AG10803 (cell line): ENCODE measurements at regions not wholly inside any gene's neighbourhood (a gene's known extent, or its start where the extent isn't known, plus 50 kb on each side); places are given as distances from the start of the nearest gene placed in this dataset.

Source experiments
- DNase-seq: peaks from one replicate; pipeline ENCODE4 v3.0.0; 2010; ENCODE audit warnings: low read depth
- H3K4me3 ChIP-seq: 2 replicates; pipeline ENCODE4 v1.5.1; 2011; ENCODE audit warnings: mild to moderate bottlenecking, low read length, control low read depth
- TF ChIP-seq, protein P1 (sequence below): conservative IDR thresholded peaks from 2 replicates; pipeline ENCODE4 v1.5.1; 2011; ENCODE audit warnings: mild to moderate bottlenecking, low read length, control low read depth, inconsistent platforms

DNA sequence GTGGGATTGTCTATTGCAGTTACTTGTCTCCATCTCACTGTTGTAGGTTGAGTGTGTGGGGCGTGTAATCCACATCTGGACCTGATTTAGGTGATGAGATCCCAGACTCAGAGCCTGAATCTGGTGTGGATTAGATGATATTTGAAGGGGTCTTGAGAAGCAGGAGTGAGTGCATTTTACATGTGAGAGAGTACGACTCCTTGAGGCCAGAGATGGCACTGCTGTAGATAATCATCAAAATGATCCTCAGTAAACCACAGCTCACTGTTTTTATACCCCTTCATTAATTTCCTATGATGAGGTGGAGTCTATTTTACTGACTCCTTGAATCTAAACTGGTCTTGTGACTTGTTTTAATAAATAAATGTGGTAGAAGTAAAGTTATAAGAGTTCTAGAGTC lies 732.5 kb downstream of the KCNJ2 start:
- TF ChIP-seq, protein P1, sequence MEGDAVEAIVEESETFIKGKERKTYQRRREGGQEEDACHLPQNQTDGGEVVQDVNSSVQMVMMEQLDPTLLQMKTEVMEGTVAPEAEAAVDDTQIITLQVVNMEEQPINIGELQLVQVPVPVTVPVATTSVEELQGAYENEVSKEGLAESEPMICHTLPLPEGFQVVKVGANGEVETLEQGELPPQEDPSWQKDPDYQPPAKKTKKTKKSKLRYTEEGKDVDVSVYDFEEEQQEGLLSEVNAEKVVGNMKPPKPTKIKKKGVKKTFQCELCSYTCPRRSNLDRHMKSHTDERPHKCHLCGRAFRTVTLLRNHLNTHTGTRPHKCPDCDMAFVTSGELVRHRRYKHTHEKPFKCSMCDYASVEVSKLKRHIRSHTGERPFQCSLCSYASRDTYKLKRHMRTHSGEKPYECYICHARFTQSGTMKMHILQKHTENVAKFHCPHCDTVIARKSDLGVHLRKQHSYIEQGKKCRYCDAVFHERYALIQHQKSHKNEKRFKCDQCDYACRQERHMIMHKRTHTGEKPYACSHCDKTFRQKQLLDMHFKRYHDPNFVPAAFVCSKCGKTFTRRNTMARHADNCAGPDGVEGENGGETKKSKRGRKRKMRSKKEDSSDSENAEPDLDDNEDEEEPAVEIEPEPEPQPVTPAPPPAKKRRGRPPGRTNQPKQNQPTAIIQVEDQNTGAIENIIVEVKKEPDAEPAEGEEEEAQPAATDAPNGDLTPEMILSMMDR, result 0 out of 2 replicates have a peak, but pooled peaks have one; percentile 5
- no peak overlapping the region for H3K4me3 ChIP-seq
- no peak for DNase-seq

DNA sequence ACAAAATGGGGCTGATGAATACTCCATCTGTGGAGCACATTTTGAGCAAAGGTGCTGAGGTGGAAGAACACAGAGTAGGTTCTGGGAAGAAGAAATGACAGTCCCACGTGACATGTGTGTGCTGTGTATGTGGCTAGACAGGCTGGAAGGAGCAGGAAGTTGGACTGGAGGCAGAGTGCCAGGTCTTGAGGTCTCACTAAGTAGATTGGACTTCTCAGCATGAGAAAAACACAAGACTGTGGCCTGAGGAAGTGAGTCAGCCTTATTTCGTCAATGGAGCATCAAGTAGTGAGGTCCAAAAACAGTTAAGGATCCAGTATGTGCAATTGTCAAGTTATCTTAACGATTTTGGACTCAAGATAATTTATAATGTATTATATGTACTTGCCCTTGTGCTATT lies 736.5 kb downstream of the KCNJ2 start:
- peak; percentile 99 for DNase-seq
- TF ChIP-seq, protein P1, result no peak

DNA sequence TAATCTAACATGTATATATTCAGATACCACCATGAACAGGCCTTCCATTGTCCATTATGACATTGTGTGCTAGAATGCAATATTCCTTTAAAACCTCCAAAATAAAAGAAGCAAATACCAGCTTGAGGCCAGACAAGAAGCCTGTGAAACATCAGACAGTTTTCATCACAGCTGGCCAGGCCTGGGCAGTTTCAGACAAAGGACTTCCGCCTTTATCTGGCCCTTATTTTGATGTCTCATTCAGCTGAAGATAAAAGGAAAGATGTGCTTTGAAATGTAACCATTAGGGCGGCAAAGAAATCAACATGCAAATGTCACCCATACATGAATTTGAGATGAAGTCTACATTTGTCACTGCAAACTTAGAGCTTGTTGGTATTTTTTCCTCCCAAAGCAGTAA lies 737.5 kb downstream of the KCNJ2 start:
- TF ChIP-seq, protein P1, result no peak
- no peak overlapping the region for H3K4me3 ChIP-seq
- DNase-seq, result peak; percentile 61

More for the DNA sequence above, 736.5 kb downstream of the KCNJ2 start:
- H3K4me3 ChIP-seq, result no peak overlapping the region

DNA sequence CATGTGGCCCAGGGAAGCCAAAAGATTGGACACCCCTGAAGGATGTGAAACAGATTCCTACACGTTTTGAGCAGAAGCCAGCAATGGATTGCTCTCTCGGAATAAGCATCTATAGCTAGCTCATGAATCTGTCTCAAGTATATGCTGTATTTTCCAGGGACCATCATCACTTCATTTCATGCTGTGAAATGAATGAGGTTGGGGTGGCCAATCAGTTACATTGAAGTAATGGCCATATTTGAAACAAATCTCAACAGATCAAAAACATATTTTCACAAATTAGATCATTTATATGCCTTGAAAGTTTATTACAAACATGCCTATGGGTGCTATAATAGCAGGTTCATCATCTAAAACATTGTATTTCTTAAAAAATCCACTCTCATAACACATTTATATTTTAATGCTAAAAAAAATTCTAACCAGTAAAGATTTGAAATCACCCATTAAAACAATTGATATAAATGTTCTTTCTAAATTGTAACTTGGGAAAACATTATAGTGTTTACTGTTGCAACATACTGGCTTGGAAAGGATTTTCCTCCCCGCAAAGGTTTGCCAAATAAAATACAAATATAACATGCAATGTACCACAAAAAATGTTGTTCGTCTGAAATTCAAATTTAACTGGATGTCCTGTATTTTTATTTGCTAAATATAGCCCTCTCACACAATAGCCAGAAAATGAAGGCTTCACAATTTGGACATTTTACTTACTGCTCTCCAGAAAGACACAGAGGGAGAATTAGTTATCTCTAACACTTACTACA lies 743.6 kb downstream of the KCNJ2 start:
- DNase-seq, result peak; percentile 66
- TF ChIP-seq, protein P1, result no peak
- no peak overlapping the region for H3K4me3 ChIP-seq

DNA sequence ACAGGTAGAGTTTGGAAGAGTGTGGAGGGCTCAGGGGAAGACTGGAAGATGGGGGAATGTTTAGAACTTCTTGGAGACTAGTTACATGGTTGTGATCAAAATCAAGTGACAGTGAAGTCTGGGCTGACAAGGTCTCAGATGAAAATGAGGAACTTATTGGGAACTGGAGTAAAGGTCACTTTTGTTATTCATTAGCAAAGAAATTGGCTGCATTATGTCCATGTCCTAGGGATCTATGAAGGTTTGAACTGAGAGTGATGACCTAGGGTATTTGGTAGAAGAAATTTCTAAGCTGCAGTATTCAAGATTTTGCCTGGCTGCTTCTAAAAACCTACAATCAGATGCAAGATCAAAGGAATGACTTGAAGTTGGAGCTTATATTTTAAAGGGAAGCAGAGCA lies 747.1 kb downstream of the KCNJ2 start:
- H3K4me3 ChIP-seq, result no peak overlapping the region
- TF ChIP-seq, protein P1, result no peak
- no peak for DNase-seq

DNA sequence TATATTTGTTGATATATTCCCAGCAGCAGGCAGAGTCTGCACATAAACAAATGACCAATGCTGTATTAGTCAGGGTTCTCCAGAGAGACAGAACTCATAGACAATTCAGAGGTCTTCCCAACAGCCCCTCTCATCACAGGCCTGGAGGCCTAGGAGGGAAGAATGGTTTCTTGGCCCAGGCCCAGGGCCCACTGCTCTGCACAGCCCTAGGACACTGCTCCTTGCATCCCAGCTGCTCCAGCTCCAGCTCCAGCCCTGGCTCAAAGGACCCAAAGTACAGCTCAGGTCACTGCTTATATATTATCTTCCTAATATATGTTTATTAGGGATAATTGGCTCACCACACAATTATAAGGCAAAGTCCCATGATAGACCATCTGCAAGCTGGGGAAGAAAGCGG lies 749.9 kb downstream of the KCNJ2 start:
- DNase-seq, result no peak
- no peak overlapping the region for H3K4me3 ChIP-seq
- TF ChIP-seq, protein P1, result no peak

DNA sequence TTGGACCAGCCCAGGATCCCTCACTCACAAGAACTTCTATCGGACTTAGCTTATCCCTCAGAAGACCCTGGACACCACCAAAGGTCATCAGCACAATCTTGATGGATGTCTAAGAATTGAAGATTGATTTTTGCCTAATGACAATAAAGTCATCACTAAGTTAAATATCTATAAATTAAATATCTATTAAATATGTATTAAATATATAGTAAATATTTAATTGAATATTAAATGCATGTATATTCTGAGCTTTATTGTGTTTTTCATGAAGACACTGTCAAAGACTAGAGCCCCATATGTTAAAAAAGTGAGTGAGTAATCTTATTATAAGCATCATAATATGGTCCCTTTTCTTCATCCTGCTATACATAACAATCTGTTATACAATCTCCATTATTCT lies 751.1 kb downstream of the KCNJ2 start:
- no peak for DNase-seq
- TF ChIP-seq, protein P1, result no peak
- no peak overlapping the region for H3K4me3 ChIP-seq
